ENCODE measurements at regions not wholly inside any gene's neighbourhood (a gene's known extent, or its start where the extent isn't known, plus 50 kb on each side); places are given as distances from the start of the nearest gene placed in this dataset.

DNA sequence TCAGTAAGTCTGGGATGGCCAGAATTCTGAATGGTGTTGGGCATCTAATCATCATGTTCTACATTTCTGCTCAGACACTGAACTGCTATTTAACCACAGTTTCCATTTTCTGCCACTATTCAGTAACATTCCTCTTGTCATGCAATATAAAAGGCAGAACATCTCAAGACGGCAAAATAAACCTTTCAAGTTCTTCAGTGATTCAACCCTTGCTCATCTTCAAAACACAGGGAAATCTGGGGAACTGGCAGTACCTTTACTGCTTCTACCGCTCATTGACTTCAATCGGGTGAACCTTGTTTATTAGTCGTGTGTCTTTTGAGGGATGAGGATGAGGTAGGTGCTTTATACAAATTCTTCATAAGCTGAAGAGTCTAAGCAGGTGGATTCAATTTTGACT, 184.7 kb upstream of the ANK3 start (continued):
- TF ChIP-seq ZNF274 (IDR thresholded peaks at IDR 0.05; ENCODE audit: borderline replicate concordance, low read depth, low read length) (no peak), SNRNP70 (optimal IDR thresholded peaks at IDR 0.05; ENCODE audit: low read depth, low read length) (no peak), GABPB1 (CRISPR knock-in tag; IDR thresholded peaks at IDR 0.05) (no peak)
- TF ChIP-seq, protein P1, sequence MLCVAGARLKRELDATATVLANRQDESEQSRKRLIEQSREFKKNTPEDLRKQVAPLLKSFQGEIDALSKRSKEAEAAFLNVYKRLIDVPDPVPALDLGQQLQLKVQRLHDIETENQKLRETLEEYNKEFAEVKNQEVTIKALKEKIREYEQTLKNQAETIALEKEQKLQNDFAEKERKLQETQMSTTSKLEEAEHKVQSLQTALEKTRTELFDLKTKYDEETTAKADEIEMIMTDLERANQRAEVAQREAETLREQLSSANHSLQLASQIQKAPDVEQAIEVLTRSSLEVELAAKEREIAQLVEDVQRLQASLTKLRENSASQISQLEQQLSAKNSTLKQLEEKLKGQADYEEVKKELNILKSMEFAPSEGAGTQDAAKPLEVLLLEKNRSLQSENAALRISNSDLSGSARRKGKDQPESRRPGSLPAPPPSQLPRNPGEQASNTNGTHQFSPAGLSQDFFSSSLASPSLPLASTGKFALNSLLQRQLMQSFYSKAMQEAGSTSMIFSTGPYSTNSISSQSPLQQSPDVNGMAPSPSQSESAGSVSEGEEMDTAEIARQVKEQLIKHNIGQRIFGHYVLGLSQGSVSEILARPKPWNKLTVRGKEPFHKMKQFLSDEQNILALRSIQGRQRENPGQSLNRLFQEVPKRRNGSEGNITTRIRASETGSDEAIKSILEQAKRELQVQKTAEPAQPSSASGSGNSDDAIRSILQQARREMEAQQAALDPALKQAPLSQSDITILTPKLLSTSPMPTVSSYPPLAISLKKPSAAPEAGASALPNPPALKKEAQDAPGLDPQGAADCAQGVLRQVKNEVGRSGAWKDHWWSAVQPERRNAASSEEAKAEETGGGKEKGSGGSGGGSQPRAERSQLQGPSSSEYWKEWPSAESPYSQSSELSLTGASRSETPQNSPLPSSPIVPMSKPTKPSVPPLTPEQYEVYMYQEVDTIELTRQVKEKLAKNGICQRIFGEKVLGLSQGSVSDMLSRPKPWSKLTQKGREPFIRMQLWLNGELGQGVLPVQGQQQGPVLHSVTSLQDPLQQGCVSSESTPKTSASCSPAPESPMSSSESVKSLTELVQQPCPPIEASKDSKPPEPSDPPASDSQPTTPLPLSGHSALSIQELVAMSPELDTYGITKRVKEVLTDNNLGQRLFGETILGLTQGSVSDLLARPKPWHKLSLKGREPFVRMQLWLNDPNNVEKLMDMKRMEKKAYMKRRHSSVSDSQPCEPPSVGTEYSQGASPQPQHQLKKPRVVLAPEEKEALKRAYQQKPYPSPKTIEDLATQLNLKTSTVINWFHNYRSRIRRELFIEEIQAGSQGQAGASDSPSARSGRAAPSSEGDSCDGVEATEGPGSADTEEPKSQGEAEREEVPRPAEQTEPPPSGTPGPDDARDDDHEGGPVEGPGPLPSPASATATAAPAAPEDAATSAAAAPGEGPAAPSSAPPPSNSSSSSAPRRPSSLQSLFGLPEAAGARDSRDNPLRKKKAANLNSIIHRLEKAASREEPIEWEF (CRISPR knock-in tag; IDR thresholded peaks at IDR 0.05) = no peak

DNA sequence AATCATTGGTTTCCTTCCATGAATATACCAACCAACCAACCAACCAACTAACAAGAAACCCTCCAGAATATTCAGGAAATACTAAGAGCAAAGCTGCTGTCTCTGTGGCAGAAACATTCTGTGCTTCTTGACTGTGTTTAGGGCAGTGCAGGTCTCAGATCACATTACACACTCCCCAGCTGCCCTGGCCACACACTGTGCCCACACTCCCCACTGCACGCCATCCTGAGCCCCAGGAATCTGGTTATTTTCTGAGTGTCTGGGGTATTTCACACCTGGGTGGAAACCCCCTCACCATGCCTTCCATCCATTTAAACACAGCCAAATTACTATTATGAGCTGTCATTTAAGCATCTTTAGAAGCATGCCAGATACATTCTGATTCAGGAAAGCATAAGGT, 183.7 kb upstream of the ANK3 start:
- Histone ChIP-seq H3K4me3 (no peak overlapping the region), H3K9me1 (ENCODE audit: control insufficient read depth, insufficient read depth, low read length) (no peaks in the 10 kb centered on the region), H3K4me2 (ENCODE audit: insufficient read depth, low read length) (no peak overlapping the region), H3K4me1 (replicated peaks in 1 of 2; ENCODE audit: control insufficient read depth in 2 of 2, insufficient read depth in 2 of 2, low read length in 2 of 2) (no peaks in the 10 kb centered on the region), H3K9ac (ENCODE audit: insufficient read depth in 1 of 2, low read depth in 2 of 2, low read length in 2 of 2) (no peak overlapping the region), H2AFZ (ENCODE audit: low read depth, low read length) (no peak overlapping the region), H4K20me1 (replicated peaks; ENCODE audit: control insufficient read depth, insufficient read depth, low read length) (no peaks in the 10 kb centered on the region), H3K27me3 (ENCODE audit: control insufficient read depth in 2 of 2, insufficient read depth in 2 of 2, low read length in 2 of 2) (peaks cover 0 to 7% of the 10 kb centered on the region in 2 experiments; a peak in 2 of 5 replicates), H3K36me3 (ENCODE audit: control insufficient read depth, insufficient read depth, low read length) (no peaks in the 10 kb centered on the region), H3K27ac (ENCODE audit: extremely low read depth, low read depth, low read length) (no peak overlapping the region), H3K79me2 (ENCODE audit: control insufficient read depth, insufficient read depth, low read length) (no peaks in the 10 kb centered on the region), H3K9me3 (replicated peaks; ENCODE audit: control insufficient read depth, insufficient read depth, low read depth, low read length) (no peaks in the 10 kb centered on the region)
- WGBS (ENCODE audit: insufficient coverage, low coverage, missing lambda C conversion rate) = 0% methylated on average over 1 of the region's 1 CpG
- in situ Hi-C loops (cut with MboI) = no loop called here
- FAIRE-seq = no peak
- DNase-seq (ENCODE audit: extremely low read depth in 1 of 4, low spot score in 3 of 4) = no peak
- ATAC-seq = no peak
- intact Hi-C loops (cut with micrococcal nuclease) = no loop called here
- no TSS peak for BruUV-seq (replicated peaks)
- ChIA-PET CTCF (ENCODE audit: low intra/inter-chr PET ratio) (interaction anchor here (0.5 kb wide), 1 partner anchor 410 kb away, joined by 3 read pairs; no protein-coding TSS in a partner anchor), POLR2A (interaction anchor here (0.9 kb wide), 1 partner anchor 10 kb away, joined by 5 read pairs; no protein-coding TSS in a partner anchor)
- TF ChIP-seq KDM5B (IDR thresholded peaks at IDR 0.05; ENCODE audit: insufficient replicate concordance, low read depth, low read length) = no peak
- TF ChIP-seq FOXA1 (IDR thresholded peaks at IDR 0.05; ENCODE audit: borderline replicate concordance) = no peak
- no peak for TF ChIP-seq HCFC1 (IDR thresholded peaks at IDR 0.05; ENCODE audit: low read depth, low read length)
- no peak for TF ChIP-seq ZNF311 (CRISPR knock-in tag; IDR thresholded peaks at IDR 0.05)
- no peak for TF ChIP-seq GABPB2 (CRISPR knock-in tag; conservative IDR thresholded peaks at IDR 0.05)
- no peak for TF ChIP-seq BMI1 (IDR thresholded peaks at IDR 0.05; ENCODE audit: low read length)
- TF ChIP-seq PCBP2 (IDR thresholded peaks at IDR 0.05; ENCODE audit: low read depth, low read length, poor library complexity, severe bottlenecking) = no peak
- TF ChIP-seq, protein P2, sequence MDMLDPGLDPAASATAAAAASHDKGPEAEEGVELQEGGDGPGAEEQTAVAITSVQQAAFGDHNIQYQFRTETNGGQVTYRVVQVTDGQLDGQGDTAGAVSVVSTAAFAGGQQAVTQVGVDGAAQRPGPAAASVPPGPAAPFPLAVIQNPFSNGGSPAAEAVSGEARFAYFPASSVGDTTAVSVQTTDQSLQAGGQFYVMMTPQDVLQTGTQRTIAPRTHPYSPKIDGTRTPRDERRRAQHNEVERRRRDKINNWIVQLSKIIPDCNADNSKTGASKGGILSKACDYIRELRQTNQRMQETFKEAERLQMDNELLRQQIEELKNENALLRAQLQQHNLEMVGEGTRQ (CRISPR knock-in tag; IDR thresholded peaks at IDR 0.05) = no peak
- TF ChIP-seq PHTF2 (CRISPR knock-in tag; IDR thresholded peaks at IDR 0.05) = no peak
- no peak for TF ChIP-seq KDM4B (IDR thresholded peaks at IDR 0.05; ENCODE audit: borderline replicate concordance in 2 of 2, low read depth in 1 of 2)
- no peak for TF ChIP-seq LEF1 (IDR thresholded peaks at IDR 0.05)
- TF ChIP-seq, protein P3, sequence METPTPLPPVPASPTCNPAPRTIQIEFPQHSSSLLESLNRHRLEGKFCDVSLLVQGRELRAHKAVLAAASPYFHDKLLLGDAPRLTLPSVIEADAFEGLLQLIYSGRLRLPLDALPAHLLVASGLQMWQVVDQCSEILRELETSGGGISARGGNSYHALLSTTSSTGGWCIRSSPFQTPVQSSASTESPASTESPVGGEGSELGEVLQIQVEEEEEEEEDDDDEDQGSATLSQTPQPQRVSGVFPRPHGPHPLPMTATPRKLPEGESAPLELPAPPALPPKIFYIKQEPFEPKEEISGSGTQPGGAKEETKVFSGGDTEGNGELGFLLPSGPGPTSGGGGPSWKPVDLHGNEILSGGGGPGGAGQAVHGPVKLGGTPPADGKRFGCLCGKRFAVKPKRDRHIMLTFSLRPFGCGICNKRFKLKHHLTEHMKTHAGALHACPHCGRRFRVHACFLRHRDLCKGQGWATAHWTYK (CRISPR knock-in tag; IDR thresholded peaks at IDR 0.05) = no peak
